MCF 10A (cell line): ENCODE measurements at regions not wholly inside any gene's neighbourhood (a gene's known extent, or its start where the extent isn't known, plus 50 kb on each side); places are given as distances from the start of the nearest gene placed in this dataset.
"Not testable (repeated sequence)": the region's sequence is repeated elsewhere in the genome, so short reads cannot be mapped to it uniquely, and the experiment has no call there.

Experiments used
- BruUV-seq: library from RNA; stranded (reverse); fragments of 400-500 nt; replicated peaks from 2 replicates; lab custom pipeline; 2021; lab: Mats Ljungman, UMichigan
- CTCF ChIA-PET: fragments of 300-600 bp; sonication (Branson Sonifier 250); formaldehyde crosslinking; extraction: SDS; loops from one replicate; lab custom pipeline; 2021; ENCODE audit warnings: antibody characterized with exemption, inconsistent platforms; lab: Yijun Ruan, JAX
- POLR2A ChIA-PET: fragments of 300-600, 350-650 bp; sonication (Branson Sonifier 250); formaldehyde crosslinking; extraction: SDS; loops from one replicate; lab custom pipeline; 2020; ENCODE audit warnings: antibody characterized with exemption, inconsistent platforms; lab: Yijun Ruan, JAX
- DNase-seq: peaks from one replicate; pipeline ENCODE4 v3.0.0-alpha.2; 2018; ENCODE audit not compliant: unreplicated experiment
- H3K27ac Mint-ChIP-seq: one replicate; pipeline ENCODE4 v1.8.0; 2022; ENCODE audit warnings: mild to moderate bottlenecking, low read depth, mixed read lengths; ENCODE audit not compliant: unreplicated experiment
- H3K27me3 Mint-ChIP-seq: one replicate; pipeline ENCODE4 v1.8.0; 2022; ENCODE audit warnings: mixed read lengths; ENCODE audit not compliant: insufficient read depth, unreplicated experiment
- H3K36me3 Mint-ChIP-seq: one replicate; pipeline ENCODE4 v1.8.0; 2022; ENCODE audit warnings: mild to moderate bottlenecking, moderate library complexity, mixed read lengths; ENCODE audit not compliant: insufficient read depth, unreplicated experiment
- H3K4me1 Mint-ChIP-seq: one replicate; pipeline ENCODE4 v1.8.0; 2022; ENCODE audit warnings: mixed read lengths; ENCODE audit not compliant: insufficient read depth, unreplicated experiment
- H3K4me3 Mint-ChIP-seq: one replicate; pipeline ENCODE4 v1.8.0; 2022; ENCODE audit warnings: mild to moderate bottlenecking, moderate library complexity, mixed read lengths; ENCODE audit not compliant: unreplicated experiment
- H3K9me3 Mint-ChIP-seq: one replicate; pipeline ENCODE4 v1.8.0; 2022; ENCODE audit warnings: mixed read lengths; ENCODE audit not compliant: unreplicated experiment
- intact Hi-C: fragments of 100-400 bp; cut with micrococcal nuclease; formaldehyde crosslinking; loops from 2 replicates; pipeline ENCODE4 v1.14.1; 2022
- TF ChIP-seq, protein P1 (sequence below): fragments of 200-600 bp; IDR thresholded peaks from one replicate; pipeline ENCODE4 v1.8.0; 2022; ENCODE audit warnings: antibody characterized with exemption, mild to moderate bottlenecking; ENCODE audit not compliant: unreplicated experiment

DNA sequence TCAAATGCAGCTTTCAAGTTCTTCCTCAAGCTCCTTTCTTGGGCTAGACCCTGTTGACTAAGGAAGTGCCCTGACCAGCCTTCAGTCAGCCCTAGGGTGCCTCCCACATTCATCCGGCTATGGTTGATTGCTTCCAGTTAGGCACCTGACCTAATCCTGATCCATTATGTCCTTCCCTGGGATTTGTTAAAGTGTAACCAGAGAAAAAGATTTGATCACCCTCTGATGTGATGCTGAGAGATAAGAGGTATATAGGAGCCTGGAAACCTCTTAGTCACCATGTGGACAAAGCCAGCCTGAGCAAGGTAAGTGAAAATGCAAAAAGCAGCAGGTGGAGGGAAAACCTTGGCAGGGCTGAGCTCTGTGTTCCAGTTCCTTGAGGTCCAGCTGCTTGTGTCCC is 178.8 kb upstream of the ERCC6L2 start:
- no peak for DNase-seq
- ChIA-PET CTCF (interaction anchor here (0.6 kb wide), 1 partner anchor 38 kb away, joined by 3 read pairs; no protein-coding TSS in a partner anchor), POLR2A (no interaction called here)
- H3K4me1 Mint-ChIP-seq = no peaks in the 10 kb centered on the region
- peaks cover 24% of the 10 kb centered on the region for H3K27me3 Mint-ChIP-seq
- TF ChIP-seq, protein P1, sequence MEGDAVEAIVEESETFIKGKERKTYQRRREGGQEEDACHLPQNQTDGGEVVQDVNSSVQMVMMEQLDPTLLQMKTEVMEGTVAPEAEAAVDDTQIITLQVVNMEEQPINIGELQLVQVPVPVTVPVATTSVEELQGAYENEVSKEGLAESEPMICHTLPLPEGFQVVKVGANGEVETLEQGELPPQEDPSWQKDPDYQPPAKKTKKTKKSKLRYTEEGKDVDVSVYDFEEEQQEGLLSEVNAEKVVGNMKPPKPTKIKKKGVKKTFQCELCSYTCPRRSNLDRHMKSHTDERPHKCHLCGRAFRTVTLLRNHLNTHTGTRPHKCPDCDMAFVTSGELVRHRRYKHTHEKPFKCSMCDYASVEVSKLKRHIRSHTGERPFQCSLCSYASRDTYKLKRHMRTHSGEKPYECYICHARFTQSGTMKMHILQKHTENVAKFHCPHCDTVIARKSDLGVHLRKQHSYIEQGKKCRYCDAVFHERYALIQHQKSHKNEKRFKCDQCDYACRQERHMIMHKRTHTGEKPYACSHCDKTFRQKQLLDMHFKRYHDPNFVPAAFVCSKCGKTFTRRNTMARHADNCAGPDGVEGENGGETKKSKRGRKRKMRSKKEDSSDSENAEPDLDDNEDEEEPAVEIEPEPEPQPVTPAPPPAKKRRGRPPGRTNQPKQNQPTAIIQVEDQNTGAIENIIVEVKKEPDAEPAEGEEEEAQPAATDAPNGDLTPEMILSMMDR = no peak
- intact Hi-C loops = no loop called here
- no peak overlapping the region for H3K4me3 Mint-ChIP-seq
- BruUV-seq = no TSS peak
- no peak overlapping the region for H3K27ac Mint-ChIP-seq
- no peaks in the 10 kb centered on the region for H3K36me3 Mint-ChIP-seq
- no peaks in the 10 kb centered on the region for H3K9me3 Mint-ChIP-seq

DNA sequence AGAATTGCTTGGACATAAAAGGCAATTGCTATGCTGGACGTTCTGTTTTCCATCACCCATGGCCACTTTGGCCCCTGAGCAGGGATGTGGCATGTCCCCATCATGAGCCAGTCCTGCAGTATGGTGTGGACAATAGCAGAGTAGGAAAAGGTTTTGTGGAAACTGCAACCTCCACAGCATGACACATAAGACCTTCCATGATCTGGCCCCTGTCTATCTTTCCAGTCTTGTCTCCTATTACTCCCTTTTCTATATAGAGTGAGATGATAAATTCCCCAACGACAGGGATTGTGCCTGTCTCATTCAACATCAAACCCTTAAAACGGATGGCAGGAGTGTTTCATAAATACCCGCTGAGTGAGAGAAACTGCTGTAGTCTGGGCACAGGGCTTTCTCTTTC is 174.7 kb upstream of the PTCH1 start:
- POLR2A ChIA-PET = no interaction called here
- CTCF ChIA-PET = no interaction called here
- intact Hi-C loops = no loop called here
- no peak overlapping the region for H3K27ac Mint-ChIP-seq
- no TSS peak for BruUV-seq
- no peaks in the 10 kb centered on the region for H3K4me1 Mint-ChIP-seq
- TF ChIP-seq, protein P1 = no peak
- no peaks in the 10 kb centered on the region for H3K36me3 Mint-ChIP-seq
- no peak for DNase-seq
- no peak overlapping the region for H3K4me3 Mint-ChIP-seq
- no peaks in the 10 kb centered on the region for H3K9me3 Mint-ChIP-seq
- H3K27me3 Mint-ChIP-seq = peaks cover 16% of the 10 kb centered on the region

DNA sequence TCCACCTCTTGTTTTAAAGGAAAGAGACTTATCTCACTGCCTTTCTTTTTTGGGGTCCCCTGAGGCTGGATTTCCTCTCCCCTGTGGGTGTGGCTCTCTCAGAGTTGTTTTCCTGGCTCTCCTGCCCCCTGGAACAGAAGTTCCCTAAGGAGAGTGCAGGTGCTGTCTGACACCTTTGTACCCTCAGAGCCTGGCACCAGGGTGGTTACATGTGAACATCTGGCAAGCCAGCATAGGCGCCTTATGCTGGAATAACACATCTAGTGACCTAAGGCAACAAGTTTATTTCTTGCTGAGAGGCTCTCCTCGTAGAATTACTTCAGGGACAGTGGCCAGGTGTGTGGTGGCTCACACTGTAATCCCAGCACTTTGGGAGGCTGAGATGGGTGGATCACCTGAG is 172.9 kb upstream of the PTCH1 start:
- Mint-ChIP-seq H3K36me3 (no peaks in the 10 kb centered on the region), H3K9me3 (no peaks in the 10 kb centered on the region), H3K27me3 (no peaks in the 10 kb centered on the region), H3K27ac (no peak overlapping the region), H3K4me1 (no peaks in the 10 kb centered on the region), H3K4me3 (no peak overlapping the region)
- TF ChIP-seq, protein P1 = no peak
- CTCF ChIA-PET = no interaction called here
- intact Hi-C loops = no loop called here
- POLR2A ChIA-PET = interaction anchor here (0.6 kb wide), 1 partner anchor 131 kb away, joined by 3 read pairs; no protein-coding TSS in a partner anchor
- no TSS peak for BruUV-seq
- no peak for DNase-seq

DNA sequence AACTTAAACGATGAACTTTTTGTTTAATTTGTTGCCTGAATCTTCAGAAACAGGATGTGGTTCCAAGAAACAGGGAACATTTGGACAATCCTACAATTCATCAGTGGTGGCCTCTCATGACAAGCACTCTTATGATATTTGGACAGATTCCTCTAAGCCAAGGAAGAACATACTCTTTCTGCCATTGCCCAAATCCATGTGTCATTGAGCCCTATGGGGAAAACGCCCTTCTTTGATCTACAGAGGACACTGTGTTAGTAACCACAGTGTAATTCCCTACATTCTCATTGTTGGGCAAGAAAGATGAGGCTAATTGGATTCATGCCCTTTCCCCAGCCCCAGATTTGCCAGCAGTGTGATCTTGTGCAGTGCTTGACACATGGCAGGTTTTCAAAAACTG is 167.7 kb upstream of the PTCH1 start:
- intact Hi-C loops = no loop called here
- DNase-seq = no peak
- H3K36me3 Mint-ChIP-seq = no peaks in the 10 kb centered on the region
- POLR2A ChIA-PET = no interaction called here
- CTCF ChIA-PET = no interaction called here
- no peaks in the 10 kb centered on the region for H3K27me3 Mint-ChIP-seq
- TF ChIP-seq, protein P1 = no peak
- no peaks in the 10 kb centered on the region for H3K4me1 Mint-ChIP-seq
- BruUV-seq = no TSS peak
- peaks cover 6% of the 10 kb centered on the region for H3K9me3 Mint-ChIP-seq
- H3K4me3 Mint-ChIP-seq = no peak overlapping the region
- H3K27ac Mint-ChIP-seq = no peak overlapping the region

DNA sequence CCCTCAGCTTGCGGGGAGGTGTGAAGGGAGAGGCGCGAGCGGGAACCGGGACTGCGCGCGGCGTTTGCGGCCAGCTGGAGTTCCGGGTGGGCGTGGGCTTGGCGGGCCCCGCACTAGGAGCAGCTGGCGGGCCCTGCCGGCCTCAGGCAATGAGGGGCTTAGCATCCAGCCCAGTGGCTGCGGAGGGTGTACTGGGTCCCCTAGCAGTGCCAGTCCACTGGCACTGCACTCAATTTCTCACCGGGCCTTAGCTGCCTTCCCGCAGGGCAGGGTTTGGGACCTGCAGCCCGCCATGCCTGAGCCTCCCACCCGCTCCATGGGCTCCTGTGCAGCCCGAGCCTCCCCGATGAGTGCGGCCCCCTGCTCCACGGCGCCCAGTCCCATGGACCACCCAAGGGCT is 163.5 kb upstream of the PTCH1 start:
- H3K27me3 Mint-ChIP-seq, H3K4me1 Mint-ChIP-seq, H3K4me3 Mint-ChIP-seq, POLR2A ChIA-PET, H3K9me3 Mint-ChIP-seq, CTCF ChIA-PET, H3K27ac Mint-ChIP-seq, H3K36me3 Mint-ChIP-seq, DNase-seq, BruUV-seq, intact Hi-C loops: not testable (repeated sequence)
